Kidney (tissue), 13 donors: ENCODE measurements at regions not wholly inside any gene's neighbourhood (a gene's known extent, or its start where the extent isn't known, plus 50 kb on each side); places are given as distances from the start of the nearest gene placed in this dataset.

Experiments
- DNase-seq, 5 donors: peaks; one replicate each; pipeline ENCODE4 v3.0.0-alpha.2; 2013 to 2020
- FAIRE-seq: peaks from 2 replicates; lab custom pipeline; 2012; peaks lifted over from hg19 to GRCh38; lab: Jason Lieb, UNC
- H3K27ac ChIP-seq, 2 donors: one replicate each; pipeline ENCODE4 v1.7.0; 2013; ENCODE audit warnings: low read depth in 2 of 2, low read length in 2 of 2, inconsistent platforms in 1 of 2
- H3K27me3 ChIP-seq: one replicate; pipeline ENCODE4 v1.7.1; 2013; ENCODE audit warnings: low read length, inconsistent platforms; ENCODE audit not compliant: control insufficient read depth, insufficient read depth
- H3K36me3 ChIP-seq, 3 donors: one replicate each; pipeline versions ENCODE4 v1.7.0 to v1.7.1; 2013; ENCODE audit warnings: low read length in 3 of 3, control low read depth in 1 of 3, inconsistent platforms in 1 of 3; ENCODE audit not compliant: insufficient read depth in 3 of 3, control insufficient read depth in 2 of 3
- H3K4me1 ChIP-seq, 3 donors: one replicate each; pipeline versions ENCODE4 v1.7.0 to v1.7.1; 2013; ENCODE audit warnings: low read length in 3 of 3, inconsistent platforms in 1 of 3, low read depth in 1 of 3; ENCODE audit not compliant: control insufficient read depth in 2 of 3, insufficient read depth in 2 of 3
- H3K4me3 ChIP-seq, 3 donors: one replicate each; pipeline versions ENCODE4 v1.7.0 to v1.8.1; 2013; ENCODE audit warnings: low read length in 3 of 3, control low read depth in 1 of 3, inconsistent platforms in 1 of 3
- H3K9ac ChIP-seq, 3 donors: one replicate each; pipeline versions ENCODE4 v1.7.0 to v1.7.1; 2013; ENCODE audit warnings: low read length in 3 of 3, control low read depth in 1 of 3, inconsistent platforms in 1 of 3
- H3K9me3 ChIP-seq, 3 donors: one replicate each; pipeline versions ENCODE4 v1.7.0 to v1.7.1; 2013; ENCODE audit warnings: low read length in 3 of 3, control low read depth in 1 of 3, inconsistent platforms in 1 of 3; ENCODE audit not compliant: control insufficient read depth in 2 of 3, insufficient read depth in 1 of 3
- intact Hi-C: fragments of 100-400 bp; cut with DNase I; formaldehyde crosslinking; loops from one replicate; pipeline ENCODE4 v1.11.1; 2022
- TF ChIP-seq, protein P1 (sequence below): IDR thresholded peaks from 3 replicates; pipeline ENCODE4 v1.5.1; 2012; ENCODE audit warnings: mild to moderate bottlenecking, moderate library complexity, borderline replicate concordance; ENCODE audit not compliant: insufficient read depth; ENCODE audit errors: extremely low read depth
- donor health status: control.
- donor health status: control.
- donor health status: control.
- donor health status: control.
- donor health status: control.
- donor health status: DM: yes; HTN: yes; CAD: no.
- donor health status: Normal renal cell carcinoma (clear cell type).

DNA sequence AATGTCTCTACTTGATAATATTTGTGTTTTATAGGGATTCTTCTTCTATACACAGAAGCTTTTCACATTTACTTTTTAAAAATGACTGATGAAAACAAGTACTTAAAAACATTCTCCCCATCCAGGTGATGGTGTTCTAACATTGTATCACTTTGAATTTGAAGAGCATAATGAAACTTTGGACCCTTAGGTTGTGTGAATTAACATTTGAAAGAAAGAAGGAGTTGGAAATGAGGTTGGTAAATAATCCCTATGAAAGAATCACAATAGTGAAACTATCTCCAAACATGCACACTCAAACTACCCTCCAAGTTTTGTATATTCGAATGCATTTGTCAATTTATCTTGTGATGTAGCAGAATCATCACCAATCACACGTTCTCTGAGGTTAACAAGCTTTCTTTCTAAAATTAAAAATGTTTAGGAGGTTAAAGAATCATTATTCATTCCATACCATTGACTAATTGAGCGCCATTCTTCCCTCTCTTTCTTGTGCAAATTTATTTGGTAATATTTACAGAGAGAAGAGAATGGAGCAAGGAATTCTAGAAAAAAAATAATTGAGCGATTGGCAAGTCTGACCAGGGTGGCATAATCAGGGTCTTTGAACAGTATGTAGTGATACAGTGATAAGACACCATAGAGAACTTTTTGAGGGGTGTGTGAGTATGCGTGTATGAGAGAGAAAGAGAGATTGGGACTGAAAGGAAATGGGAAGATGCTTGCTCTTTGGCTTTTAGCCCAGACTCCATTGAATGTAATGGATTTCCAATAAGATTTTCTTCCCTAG lies 260.0 kb upstream of the NRXN1 start:
- FAIRE-seq (no peak), DNase-seq (no peak)
- intact Hi-C loops = no loop called here
- TF ChIP-seq, protein P1, sequence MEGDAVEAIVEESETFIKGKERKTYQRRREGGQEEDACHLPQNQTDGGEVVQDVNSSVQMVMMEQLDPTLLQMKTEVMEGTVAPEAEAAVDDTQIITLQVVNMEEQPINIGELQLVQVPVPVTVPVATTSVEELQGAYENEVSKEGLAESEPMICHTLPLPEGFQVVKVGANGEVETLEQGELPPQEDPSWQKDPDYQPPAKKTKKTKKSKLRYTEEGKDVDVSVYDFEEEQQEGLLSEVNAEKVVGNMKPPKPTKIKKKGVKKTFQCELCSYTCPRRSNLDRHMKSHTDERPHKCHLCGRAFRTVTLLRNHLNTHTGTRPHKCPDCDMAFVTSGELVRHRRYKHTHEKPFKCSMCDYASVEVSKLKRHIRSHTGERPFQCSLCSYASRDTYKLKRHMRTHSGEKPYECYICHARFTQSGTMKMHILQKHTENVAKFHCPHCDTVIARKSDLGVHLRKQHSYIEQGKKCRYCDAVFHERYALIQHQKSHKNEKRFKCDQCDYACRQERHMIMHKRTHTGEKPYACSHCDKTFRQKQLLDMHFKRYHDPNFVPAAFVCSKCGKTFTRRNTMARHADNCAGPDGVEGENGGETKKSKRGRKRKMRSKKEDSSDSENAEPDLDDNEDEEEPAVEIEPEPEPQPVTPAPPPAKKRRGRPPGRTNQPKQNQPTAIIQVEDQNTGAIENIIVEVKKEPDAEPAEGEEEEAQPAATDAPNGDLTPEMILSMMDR = no peak
- Histone ChIP-seq H3K9ac (no peak overlapping the region), H3K36me3 (no peaks in the 10 kb centered on the region), H3K4me1 (no peaks in the 10 kb centered on the region), H3K9me3 (no peaks in the 10 kb centered on the region), H3K4me3 (no peak overlapping the region), H3K27ac (no peak overlapping the region), H3K27me3 (no peaks in the 10 kb centered on the region)

- DNase-seq = no peak
- Histone ChIP-seq H3K9me3 (no peaks in the 10 kb centered on the region), H3K9ac (no peak overlapping the region), H3K36me3 (no peaks in the 10 kb centered on the region), H3K4me1 (no peaks in the 10 kb centered on the region), H3K4me3 (no peak overlapping the region), H3K27ac (no peak overlapping the region), H3K27me3 (no peaks in the 10 kb centered on the region)
- intact Hi-C loops = no loop called here
- TF ChIP-seq, protein P1 = no peak
- no peak for FAIRE-seq
These were observed 258.8 kb upstream of the NRXN1 start for GRCh38 chr2:51290725-51291124.

- no peak for FAIRE-seq
- no peak overlapping the region for H3K27ac ChIP-seq
- no peaks in the 10 kb centered on the region for H3K4me1 ChIP-seq
- H3K9me3 ChIP-seq = no peaks in the 10 kb centered on the region
- no peaks in the 10 kb centered on the region for H3K36me3 ChIP-seq
- H3K4me3 ChIP-seq = no peak overlapping the region
- no peak for DNase-seq
- H3K9ac ChIP-seq = no peak overlapping the region
- H3K27me3 ChIP-seq = no peaks in the 10 kb centered on the region
- TF ChIP-seq, protein P1 = no peak
- intact Hi-C loops = no loop called here
These were observed 257.1 kb upstream of the NRXN1 start for GRCh38 chr2:51289045-51289444.

DNA sequence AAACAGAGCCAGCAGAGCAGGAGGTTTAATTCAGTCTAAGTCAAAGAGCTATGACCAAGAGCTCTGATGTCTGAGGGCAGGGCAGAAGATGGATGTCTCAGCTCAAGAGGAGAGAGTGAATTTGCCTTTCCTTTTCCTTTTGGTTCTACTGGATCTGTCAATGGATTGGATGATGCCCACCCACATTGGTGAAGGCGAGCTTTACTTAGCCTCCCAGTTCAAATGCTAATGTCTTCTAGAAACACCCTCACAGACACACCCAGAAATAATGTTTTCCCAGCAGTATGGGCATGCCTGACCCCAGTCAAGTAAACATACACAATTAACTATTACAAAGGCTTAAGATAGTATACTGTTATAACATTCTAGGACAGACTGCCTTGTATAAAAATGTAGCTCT lies 236.3 kb upstream of the NRXN1 start:
- Histone ChIP-seq H3K27me3 (no peaks in the 10 kb centered on the region), H3K4me3 (no peak overlapping the region), H3K27ac (no peak overlapping the region), H3K4me1 (no peaks in the 10 kb centered on the region), H3K9ac (no peak overlapping the region), H3K9me3 (no peaks in the 10 kb centered on the region), H3K36me3 (no peaks in the 10 kb centered on the region)
- DNase-seq (no peak), FAIRE-seq (no peak)
- intact Hi-C loops = no loop called here
- TF ChIP-seq, protein P1 = no peak
